HG02870 (cell line): ENCODE measurements at regions not wholly inside any gene's neighbourhood (a gene's known extent, or its start where the extent isn't known, plus 50 kb on each side); places are given as distances from the start of the nearest gene placed in this dataset.

Experiments
- ATAC-seq: cut with Tn5 transposase; IDR thresholded peaks from one replicate; pipeline ENCODE4 v1.9.1; 2021; ENCODE audit warnings: mild to moderate bottlenecking, moderate library complexity; ENCODE audit not compliant: unreplicated experiment

DNA sequence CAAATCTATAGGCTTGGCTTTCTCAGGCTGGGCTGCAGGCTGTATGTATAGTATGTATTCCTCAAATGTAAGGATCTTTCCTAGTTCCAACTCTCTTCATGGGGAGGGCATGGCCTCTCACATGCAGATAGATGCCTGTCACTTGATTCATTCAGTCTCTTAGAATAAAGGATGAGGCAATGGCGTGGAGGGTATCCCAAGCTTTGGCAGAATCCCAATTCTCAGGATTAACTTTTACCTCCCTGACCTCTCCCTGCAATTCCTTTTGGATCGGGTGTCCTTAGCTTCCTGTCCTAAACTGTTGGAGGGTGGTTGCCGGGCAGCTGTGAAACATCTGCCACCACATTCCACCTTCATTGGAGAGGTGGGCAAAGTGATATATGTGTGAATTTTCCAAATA, 80.3 kb downstream of the INSIG2 start:
- no peak for ATAC-seq

DNA sequence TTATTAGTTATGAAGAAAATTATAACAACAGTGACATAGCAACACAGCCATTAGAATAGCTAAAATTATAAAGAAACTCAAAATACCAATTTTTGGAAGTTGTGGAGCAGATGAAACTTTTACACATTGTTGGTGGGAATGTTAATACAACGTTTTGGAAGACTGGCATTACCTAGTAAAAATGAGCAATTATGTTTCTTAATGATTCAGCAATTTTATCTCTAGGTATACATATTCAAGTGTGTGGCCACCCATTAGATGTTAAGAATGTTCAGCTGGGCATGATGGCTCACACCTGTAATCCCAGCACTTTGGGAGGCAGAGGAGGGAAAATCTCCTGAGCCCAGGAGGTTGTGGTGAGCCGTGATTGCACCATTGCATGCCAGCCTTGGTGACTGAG, 78.8 kb downstream of the INSIG2 start:
- ATAC-seq = no peak

DNA sequence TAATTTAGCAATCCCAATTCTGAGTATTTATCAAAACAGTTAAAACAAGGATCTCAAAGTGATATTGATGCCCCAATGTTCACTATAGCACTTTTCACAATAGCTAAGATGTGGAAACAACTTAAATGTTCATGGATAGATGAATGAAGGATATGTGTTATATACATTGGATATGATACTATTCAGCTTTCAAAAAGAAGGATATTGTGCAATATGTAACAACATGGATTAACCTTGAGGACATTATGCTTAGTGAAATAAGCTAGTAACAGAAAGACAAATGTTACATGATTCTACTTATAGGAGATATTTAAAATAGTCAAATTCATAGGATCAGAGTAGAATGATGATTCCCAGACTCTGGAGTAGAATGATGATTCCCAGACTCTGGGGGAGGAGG, 78.0 kb downstream of the INSIG2 start:
- no peak for ATAC-seq

DNA sequence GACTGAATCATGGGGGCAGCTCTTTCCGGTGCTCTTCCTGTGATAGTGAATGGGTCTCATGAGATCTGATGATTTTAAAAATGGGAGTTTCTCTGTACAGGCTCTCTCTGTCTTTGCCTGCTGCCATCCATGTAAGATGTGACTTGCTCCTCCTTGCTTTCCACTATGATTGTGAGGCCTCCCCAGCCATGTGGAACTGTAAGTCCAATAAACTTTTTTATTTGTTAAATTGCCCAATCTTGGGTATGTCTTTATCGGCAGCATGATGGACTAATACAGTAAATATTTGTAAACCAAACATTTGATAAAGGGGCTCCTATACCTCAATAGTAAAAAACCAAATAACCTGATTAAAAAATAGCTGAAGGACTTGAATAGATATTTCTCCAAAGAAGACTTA, 77.3 kb downstream of the INSIG2 start:
- no peak for ATAC-seq
